ENCODE measurements at regions not wholly inside any gene's neighbourhood (a gene's known extent, or its start where the extent isn't known, plus 50 kb on each side); places are given as distances from the start of the nearest gene placed in this dataset.

- TF ChIP-seq POLR2AphosphoS5 (IDR thresholded peaks at IDR 0.05; ENCODE audit: low read depth) (no peak), CTCF (conservative IDR thresholded peaks at IDR 0.05; ENCODE audit: low read depth in 2 of 2) (no peak), EZH2 (IDR thresholded peaks at IDR 0.05; ENCODE audit: low read depth, unreplicated experiment) (no peak), REST (IDR thresholded peaks at IDR 0.05; ENCODE audit: unreplicated experiment) (no peak), EZH2phosphoT487 (IDR thresholded peaks at IDR 0.05; ENCODE audit: unreplicated experiment) (no peak), JUNB (IDR thresholded peaks at IDR 0.05; ENCODE audit: unreplicated experiment) (no peak)
These were observed 717.1 kb upstream of the HS3ST1 start for GRCh38 chr4:12145768-12146167.
